Colonic mucosa (tissue), 4 donors: ENCODE measurements at regions not wholly inside any gene's neighbourhood (a gene's known extent, or its start where the extent isn't known, plus 50 kb on each side); places are given as distances from the start of the nearest gene placed in this dataset.

ENCODE experiments used
- DNase-seq: peaks from one replicate; pipeline ENCODE4 v3.0.0-alpha.2; 2020
- H3K27ac ChIP-seq: fragments of 200-600 bp; one replicate; pipeline ENCODE4 v1.8.0; 2021
- H3K27me3 ChIP-seq: fragments of 200-600 bp; one replicate; pipeline ENCODE4 v1.8.0; 2021
- H3K36me3 ChIP-seq: fragments of 200-600 bp; one replicate; pipeline ENCODE4 v1.8.0; 2021
- H3K4me1 ChIP-seq: fragments of 200-600 bp; one replicate; pipeline ENCODE4 v1.8.0; 2021; ENCODE audit warnings: mild to moderate bottlenecking
- H3K4me3 ChIP-seq: fragments of 200-600 bp; one replicate; pipeline ENCODE4 v1.8.0; 2021
- H3K9ac ChIP-seq, 2 donors: one replicate each; pipeline ENCODE4 v1.7.0; 2013; ENCODE audit warnings: control low read depth in 2 of 2, low read depth in 2 of 2, low read length in 2 of 2
- H3K9me3 ChIP-seq: fragments of 200-600 bp; one replicate; pipeline ENCODE4 v1.8.0; 2021
- CTCF ChIP-seq: fragments of 200-600 bp; IDR thresholded peaks from one replicate; pipeline ENCODE4 v1.8.0; 2022; ENCODE audit warnings: antibody characterized with exemption, mild to moderate bottlenecking
- intact Hi-C: fragments of 100-400 bp; cut with DNase I; formaldehyde crosslinking; loops from one replicate; pipeline ENCODE4 v1.14.1; 2022
- donor health status: healthy.
- donor health status: DM: no; HTN: no; CAD: no.
- donor health status: DM: no; HTN: no; CAD: no.

- H3K9me3 ChIP-seq: no peaks in the 10 kb centered on the region
- no peaks in the 10 kb centered on the region for H3K36me3 ChIP-seq
- intact Hi-C loops: no loop called here
- no peak overlapping the region for H3K4me3 ChIP-seq
- no peak overlapping the region for H3K27ac ChIP-seq
- TF ChIP-seq CTCF: no peak
- no peaks in the 10 kb centered on the region for H3K27me3 ChIP-seq
- H3K4me1 ChIP-seq: no peaks in the 10 kb centered on the region
- DNase-seq: peak; percentile 42
- H3K9ac ChIP-seq: no peak overlapping the region
These were observed 315.4 kb upstream of the RASGRP1 start for GRCh38 chr15:38879909-38880471.

- intact Hi-C loops: no loop called here
- H3K36me3 ChIP-seq: no peaks in the 10 kb centered on the region
- H3K27ac ChIP-seq: no peak overlapping the region
- DNase-seq: no peak
- H3K4me3 ChIP-seq: no peak overlapping the region
- no peaks in the 10 kb centered on the region for H3K4me1 ChIP-seq
- H3K9me3 ChIP-seq: no peaks in the 10 kb centered on the region
- H3K9ac ChIP-seq: no peak overlapping the region
- H3K27me3 ChIP-seq: no peaks in the 10 kb centered on the region
- TF ChIP-seq CTCF: no peak
These were observed 317.6 kb upstream of the RASGRP1 start for GRCh38 chr15:38882221-38882620.

GRCh38 chr15:38883987-38884386, 319.4 kb upstream of the RASGRP1 start:
- H3K9ac ChIP-seq: no peak overlapping the region
- H3K9me3 ChIP-seq: no peaks in the 10 kb centered on the region
- H3K4me3 ChIP-seq: no peak overlapping the region
- intact Hi-C loops: no loop called here
- H3K27me3 ChIP-seq: no peaks in the 10 kb centered on the region
- H3K27ac ChIP-seq: no peak overlapping the region
- TF ChIP-seq CTCF: no peak
- DNase-seq: no peak
- no peaks in the 10 kb centered on the region for H3K4me1 ChIP-seq
- no peaks in the 10 kb centered on the region for H3K36me3 ChIP-seq

- H3K27me3 ChIP-seq: no peaks in the 10 kb centered on the region
These were observed 320.4 kb upstream of the RASGRP1 start for GRCh38 chr15:38885001-38885400.

GRCh38 chr15:38885471-38885952, 320.9 kb upstream of the RASGRP1 start:
- no peak for DNase-seq
- H3K36me3 ChIP-seq: no peaks in the 10 kb centered on the region
- no peak overlapping the region for H3K27ac ChIP-seq
- no peaks in the 10 kb centered on the region for H3K4me1 ChIP-seq
- no peak for TF ChIP-seq CTCF
- no peak overlapping the region for H3K4me3 ChIP-seq
- intact Hi-C loops: no loop called here
- no peaks in the 10 kb centered on the region for H3K27me3 ChIP-seq
- H3K9me3 ChIP-seq: no peaks in the 10 kb centered on the region
- no peak overlapping the region for H3K9ac ChIP-seq

More at GRCh38 chr15:38885001-38885400, 320.4 kb upstream of the RASGRP1 start:
- Histone ChIP-seq H3K9ac (no peak overlapping the region), H3K4me3 (no peak overlapping the region), H3K4me1 (no peaks in the 10 kb centered on the region), H3K9me3 (no peaks in the 10 kb centered on the region), H3K36me3 (no peaks in the 10 kb centered on the region), H3K27ac (no peak overlapping the region)
- no peak for TF ChIP-seq CTCF
- intact Hi-C loops: no loop called here
- no peak for DNase-seq
